GM20000 (cell line): ENCODE measurements at regions not wholly inside any gene's neighbourhood (a gene's known extent, or its start where the extent isn't known, plus 50 kb on each side); places are given as distances from the start of the nearest gene placed in this dataset.
A peak's percentile ranks its signal among the peaks of the same experiment; 100 is the strongest.

ENCODE experiments used
- DNase-seq: peaks from one replicate; pipeline ENCODE4 v3.0.0; 2012; ENCODE audit warnings: low spot score
- CTCF ChIP-seq: IDR thresholded peaks from 2 replicates; pipeline ENCODE4 v1.5.1; 2012; ENCODE audit warnings: mild to moderate bottlenecking, control low read depth; ENCODE audit errors: extremely low read depth, missing control alignments

GRCh38 chr7:1364906-1365570 is 94.2 kb downstream of the MICALL2 start:
- no peak for TF ChIP-seq CTCF
- DNase-seq, result no peak

- TF ChIP-seq CTCF, result no peak
Observed at GRCh38 chr7:1365846-1366245, 93.4 kb downstream of the MICALL2 start.

GRCh38 chr7:1366801-1367405 is 92.4 kb downstream of the MICALL2 start:
- DNase-seq, result no peak
- no peak for TF ChIP-seq CTCF

More at GRCh38 chr7:1365846-1366245, 93.4 kb downstream of the MICALL2 start:
- no peak for DNase-seq

- TF ChIP-seq CTCF, result no peak
- no peak for DNase-seq
Observed at GRCh38 chr7:1367501-1368183, 91.6 kb downstream of the MICALL2 start.

- no peak for TF ChIP-seq CTCF
- DNase-seq, result no peak
Observed at GRCh38 chr7:1368184-1368681, 91.0 kb downstream of the MICALL2 start.

GRCh38 chr7:1368682-1369571 is 90.3 kb downstream of the MICALL2 start:
- peak; percentile 73 for DNase-seq
- TF ChIP-seq CTCF, result no peak
